SK-N-MC (cell line): ENCODE measurements at regions not wholly inside any gene's neighbourhood (a gene's known extent, or its start where the extent isn't known, plus 50 kb on each side); places are given as distances from the start of the nearest gene placed in this dataset.

Source experiments
- EZH2 ChIP-seq: fragments of 200-600 bp; sonication (generic); IDR thresholded peaks from one replicate; pipeline ENCODE4 v1.6.1; 2017; ENCODE audit warnings: antibody characterized with exemption
- POLR2AphosphoS5 ChIP-seq: IDR thresholded peaks from 2 replicates; pipeline ENCODE4 v1.6.1; 2012; ENCODE audit warnings: mild to moderate bottlenecking, low read depth, low read length, borderline replicate concordance

GRCh38 chr12:5097786-5098185 is 54.1 kb downstream of the KCNA5 start:
- TF ChIP-seq EZH2 (no peak), POLR2AphosphoS5 (no peak)
